ENCODE measurements at regions not wholly inside any gene's neighbourhood (a gene's known extent, or its start where the extent isn't known, plus 50 kb on each side); places are given as distances from the start of the nearest gene placed in this dataset.
"Not testable (repeated sequence)": the region's sequence is repeated elsewhere in the genome, so short reads cannot be mapped to it uniquely, and the experiment has no call there.

GRCh38 chr14:105740272-105740671 lies 213.9 kb downstream of the TMEM121 start:
- not testable (repeated sequence) for DNase-seq

- DNase-seq: not testable (repeated sequence)
These were observed 214.6 kb downstream of the TMEM121 start for GRCh38 chr14:105740961-105741360.

- DNase-seq: not testable (repeated sequence)
These were observed 215.5 kb downstream of the TMEM121 start for GRCh38 chr14:105741707-105742530.

- DNase-seq: no peak
These were observed 216.1 kb downstream of the TMEM121 start for GRCh38 chr14:105742531-105742848.

GRCh38 chr14:105742904-105743701 lies 216.7 kb downstream of the TMEM121 start:
- DNase-seq: not testable (repeated sequence)

GRCh38 chr14:105744213-105744787 lies 217.9 kb downstream of the TMEM121 start:
- not testable (repeated sequence) for DNase-seq

- DNase-seq: no peak
These were observed 219.2 kb downstream of the TMEM121 start for GRCh38 chr14:105745433-105746123.

- DNase-seq: no peak
These were observed 219.7 kb downstream of the TMEM121 start for GRCh38 chr14:105746124-105746514.

- not testable (repeated sequence) for DNase-seq
These were observed 220.6 kb downstream of the TMEM121 start for GRCh38 chr14:105746800-105747502.

- not testable (repeated sequence) for DNase-seq
These were observed 221.3 kb downstream of the TMEM121 start for GRCh38 chr14:105747503-105748203.

- DNase-seq: no peak
These were observed 221.8 kb downstream of the TMEM121 start for GRCh38 chr14:105748204-105748578.

GRCh38 chr14:105748710-105749109 lies 222.3 kb downstream of the TMEM121 start:
- DNase-seq: not testable (repeated sequence)

- not testable (repeated sequence) for DNase-seq
These were observed 223.6 kb downstream of the TMEM121 start for GRCh38 chr14:105749870-105750541.

- not testable (repeated sequence) for DNase-seq
These were observed 224.9 kb downstream of the TMEM121 start for GRCh38 chr14:105751291-105751751.

- not testable (repeated sequence) for DNase-seq
These were observed 226.0 kb downstream of the TMEM121 start for GRCh38 chr14:105752420-105752819.

- no peak for DNase-seq
These were observed 234.4 kb downstream of the TMEM121 start for GRCh38 chr14:105760691-105761344.

- not testable (repeated sequence) for DNase-seq
These were observed 235.0 kb downstream of the TMEM121 start for GRCh38 chr14:105761345-105761740.

- DNase-seq: no peak
These were observed 235.5 kb downstream of the TMEM121 start for GRCh38 chr14:105761842-105762241.

- not testable (repeated sequence) for DNase-seq
These were observed 235.9 kb downstream of the TMEM121 start for GRCh38 chr14:105762262-105762661.

GRCh38 chr14:105764254-105764901 lies 238.0 kb downstream of the TMEM121 start:
- DNase-seq: not testable (repeated sequence)
